MCF 10A (cell line): ENCODE measurements at regions not wholly inside any gene's neighbourhood (a gene's known extent, or its start where the extent isn't known, plus 50 kb on each side); places are given as distances from the start of the nearest gene placed in this dataset.

Source experiments
- BruUV-seq: library from RNA; stranded (reverse); fragments of 400-500 nt; replicated peaks from 2 replicates; lab custom pipeline; 2021; lab: Mats Ljungman, UMichigan
- CTCF ChIA-PET: fragments of 300-600 bp; sonication (Branson Sonifier 250); formaldehyde crosslinking; extraction: SDS; loops from one replicate; lab custom pipeline; 2021; ENCODE audit warnings: antibody characterized with exemption, inconsistent platforms; lab: Yijun Ruan, JAX
- POLR2A ChIA-PET: fragments of 300-600, 350-650 bp; sonication (Branson Sonifier 250); formaldehyde crosslinking; extraction: SDS; loops from one replicate; lab custom pipeline; 2020; ENCODE audit warnings: antibody characterized with exemption, inconsistent platforms; lab: Yijun Ruan, JAX
- DNase-seq: peaks from one replicate; pipeline ENCODE4 v3.0.0-alpha.2; 2018; ENCODE audit not compliant: unreplicated experiment
- H3K27ac Mint-ChIP-seq: one replicate; pipeline ENCODE4 v1.8.0; 2022; ENCODE audit warnings: mild to moderate bottlenecking, low read depth, mixed read lengths; ENCODE audit not compliant: unreplicated experiment
- H3K27me3 Mint-ChIP-seq: one replicate; pipeline ENCODE4 v1.8.0; 2022; ENCODE audit warnings: mixed read lengths; ENCODE audit not compliant: insufficient read depth, unreplicated experiment
- H3K36me3 Mint-ChIP-seq: one replicate; pipeline ENCODE4 v1.8.0; 2022; ENCODE audit warnings: mild to moderate bottlenecking, moderate library complexity, mixed read lengths; ENCODE audit not compliant: insufficient read depth, unreplicated experiment
- H3K4me1 Mint-ChIP-seq: one replicate; pipeline ENCODE4 v1.8.0; 2022; ENCODE audit warnings: mixed read lengths; ENCODE audit not compliant: insufficient read depth, unreplicated experiment
- H3K4me3 Mint-ChIP-seq: one replicate; pipeline ENCODE4 v1.8.0; 2022; ENCODE audit warnings: mild to moderate bottlenecking, moderate library complexity, mixed read lengths; ENCODE audit not compliant: unreplicated experiment
- H3K9me3 Mint-ChIP-seq: one replicate; pipeline ENCODE4 v1.8.0; 2022; ENCODE audit warnings: mixed read lengths; ENCODE audit not compliant: unreplicated experiment
- intact Hi-C: fragments of 100-400 bp; cut with micrococcal nuclease; formaldehyde crosslinking; loops from 2 replicates; pipeline ENCODE4 v1.14.1; 2022
- TF ChIP-seq, protein P1 (sequence below): fragments of 200-600 bp; IDR thresholded peaks from one replicate; pipeline ENCODE4 v1.8.0; 2022; ENCODE audit warnings: antibody characterized with exemption, mild to moderate bottlenecking; ENCODE audit not compliant: unreplicated experiment

DNA sequence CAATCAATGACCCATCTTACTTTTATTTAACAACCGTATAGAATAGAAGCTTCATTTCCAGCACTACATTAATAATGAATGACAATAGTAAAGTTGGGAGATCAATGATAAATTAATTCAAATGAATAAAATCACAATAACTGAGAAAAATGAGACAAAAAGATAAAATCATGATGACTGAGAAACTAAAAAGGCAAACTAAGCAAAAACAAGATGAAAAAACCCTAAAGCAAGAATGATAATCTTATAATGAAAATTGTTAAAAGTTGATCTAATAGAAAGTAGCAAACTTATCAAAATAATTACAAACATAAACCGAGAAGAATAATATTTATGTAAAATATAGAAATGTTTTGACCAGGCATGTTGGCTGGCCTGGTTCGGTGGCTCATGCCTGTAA lies 130.4 kb upstream of the INPP4B start:
- H3K9me3 Mint-ChIP-seq: no peaks in the 10 kb centered on the region
- intact Hi-C loops: no loop called here
- no peaks in the 10 kb centered on the region for H3K4me1 Mint-ChIP-seq
- no peak for DNase-seq
- POLR2A ChIA-PET: interaction anchor here (0.6 kb wide), 1 partner anchor 627 kb away, joined by 4 read pairs; no protein-coding TSS in a partner anchor
- H3K27me3 Mint-ChIP-seq: peaks cover 40% of the 10 kb centered on the region
- H3K36me3 Mint-ChIP-seq: no peaks in the 10 kb centered on the region
- TF ChIP-seq, protein P1, sequence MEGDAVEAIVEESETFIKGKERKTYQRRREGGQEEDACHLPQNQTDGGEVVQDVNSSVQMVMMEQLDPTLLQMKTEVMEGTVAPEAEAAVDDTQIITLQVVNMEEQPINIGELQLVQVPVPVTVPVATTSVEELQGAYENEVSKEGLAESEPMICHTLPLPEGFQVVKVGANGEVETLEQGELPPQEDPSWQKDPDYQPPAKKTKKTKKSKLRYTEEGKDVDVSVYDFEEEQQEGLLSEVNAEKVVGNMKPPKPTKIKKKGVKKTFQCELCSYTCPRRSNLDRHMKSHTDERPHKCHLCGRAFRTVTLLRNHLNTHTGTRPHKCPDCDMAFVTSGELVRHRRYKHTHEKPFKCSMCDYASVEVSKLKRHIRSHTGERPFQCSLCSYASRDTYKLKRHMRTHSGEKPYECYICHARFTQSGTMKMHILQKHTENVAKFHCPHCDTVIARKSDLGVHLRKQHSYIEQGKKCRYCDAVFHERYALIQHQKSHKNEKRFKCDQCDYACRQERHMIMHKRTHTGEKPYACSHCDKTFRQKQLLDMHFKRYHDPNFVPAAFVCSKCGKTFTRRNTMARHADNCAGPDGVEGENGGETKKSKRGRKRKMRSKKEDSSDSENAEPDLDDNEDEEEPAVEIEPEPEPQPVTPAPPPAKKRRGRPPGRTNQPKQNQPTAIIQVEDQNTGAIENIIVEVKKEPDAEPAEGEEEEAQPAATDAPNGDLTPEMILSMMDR: no peak
- CTCF ChIA-PET: interaction anchor here (0.7 kb wide), 1 partner anchor 1114 kb away, joined by 3 read pairs; no protein-coding TSS in a partner anchor
- H3K4me3 Mint-ChIP-seq: no peak overlapping the region
- H3K27ac Mint-ChIP-seq: no peak overlapping the region
- BruUV-seq: no TSS peak

DNA sequence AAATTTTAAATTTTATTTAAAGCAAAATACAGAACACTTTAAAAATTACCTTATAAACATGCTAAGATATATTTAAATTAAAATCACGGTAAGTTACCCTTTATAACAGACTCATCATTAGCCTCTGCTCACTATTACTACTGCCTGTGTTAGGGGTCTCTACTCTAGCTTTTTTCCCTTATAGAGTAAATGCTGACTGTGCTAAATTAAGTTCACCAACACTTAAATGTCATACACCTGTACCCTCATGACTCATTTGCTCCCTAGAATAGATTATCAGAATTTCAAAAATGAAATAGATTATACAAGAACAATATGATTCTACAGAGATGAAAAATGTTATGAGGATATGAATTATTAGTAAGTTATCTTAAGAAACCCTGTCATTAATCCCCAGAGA lies 131.1 kb upstream of the INPP4B start:
- Mint-ChIP-seq H3K4me1 (no peaks in the 10 kb centered on the region), H3K9me3 (no peaks in the 10 kb centered on the region), H3K36me3 (no peaks in the 10 kb centered on the region), H3K27me3 (peaks cover 47% of the 10 kb centered on the region), H3K4me3 (no peak overlapping the region), H3K27ac (no peak overlapping the region)
- ChIA-PET POLR2A (no interaction called here), CTCF (no interaction called here)
- TF ChIP-seq, protein P1: no peak
- BruUV-seq: no TSS peak
- intact Hi-C loops: no loop called here
- no peak for DNase-seq

- CTCF ChIA-PET: interaction anchor here (0.6 to 1.9 kb wide), 2 partner anchors 101 to 297 kb away, joined by 3 to 8 read pairs; no protein-coding TSS in a partner anchor
These were observed 137.0 kb upstream of the INPP4B start for GRCh38 chr4:142983065-142983464.

GRCh38 chr4:142983589-142983988 lies 137.5 kb upstream of the INPP4B start:
- ChIA-PET POLR2A (interaction anchor here (0.7 kb wide), 1 partner anchor 128 kb away, joined by 3 read pairs; no protein-coding TSS in a partner anchor), CTCF (interaction anchor here (0.6 to 1.9 kb wide), 2 partner anchors 101 to 296 kb away, joined by 3 to 8 read pairs; no protein-coding TSS in a partner anchor)
- H3K36me3 Mint-ChIP-seq: no peaks in the 10 kb centered on the region
- no peak overlapping the region for H3K4me3 Mint-ChIP-seq
- H3K4me1 Mint-ChIP-seq: no peaks in the 10 kb centered on the region
- intact Hi-C loops: loop anchor here (10.0 kb wide), 1 partner anchor 99 kb away; no protein-coding TSS in a partner anchor
- BruUV-seq: no TSS peak
- no peak overlapping the region for H3K27ac Mint-ChIP-seq
- DNase-seq: no peak
- H3K27me3 Mint-ChIP-seq: peaks cover 93% of the 10 kb centered on the region
- no peaks in the 10 kb centered on the region for H3K9me3 Mint-ChIP-seq
- TF ChIP-seq, protein P1: no peak

More at GRCh38 chr4:142983065-142983464, 137.0 kb upstream of the INPP4B start:
- POLR2A ChIA-PET: interaction anchor here (0.7 kb wide), 1 partner anchor 127 kb away, joined by 3 read pairs; no protein-coding TSS in a partner anchor
- Mint-ChIP-seq H3K4me1 (no peaks in the 10 kb centered on the region), H3K27me3 (peaks cover 98% of the 10 kb centered on the region), H3K9me3 (no peaks in the 10 kb centered on the region), H3K27ac (no peak overlapping the region), H3K4me3 (no peak overlapping the region), H3K36me3 (no peaks in the 10 kb centered on the region)
- DNase-seq: no peak
- intact Hi-C loops: loop anchor here (10.0 kb wide), 1 partner anchor 98 kb away; no protein-coding TSS in a partner anchor
- TF ChIP-seq, protein P1: no peak
- no TSS peak for BruUV-seq
